Right cardiac atrium (tissue), 5 donors: ENCODE measurements at regions not wholly inside any gene's neighbourhood (a gene's known extent, or its start where the extent isn't known, plus 50 kb on each side); places are given as distances from the start of the nearest gene placed in this dataset.
"Not testable (repeated sequence)": the region's sequence is repeated elsewhere in the genome, so short reads cannot be mapped to it uniquely, and the experiment has no call there.

Source experiments
- ATAC-seq, 2 donors: fragments of 200-7000 bp; cut with Tn5 transposase; one replicate each; pipeline versions ENCODE4 v1.8.0 to v1.9.1; 2020; ENCODE audit warnings: moderate library complexity in 2 of 2, mild to moderate bottlenecking in 1 of 2
- DNase-seq, 3 donors: peaks; one replicate each; pipeline ENCODE4 v3.0.0-alpha.2; 2020
- H3K27ac ChIP-seq: one replicate; pipeline ENCODE4 v1.5.1; 2013; ENCODE audit warnings: mild to moderate bottlenecking, low read length, control low read depth, moderate library complexity
- H3K27me3 ChIP-seq: one replicate; pipeline ENCODE4 v1.6.1; 2013; ENCODE audit not compliant: control insufficient read depth, insufficient read depth
- H3K4me1 ChIP-seq: one replicate; pipeline ENCODE4 v1.6.1; 2013; ENCODE audit warnings: low read length; ENCODE audit not compliant: control insufficient read depth, insufficient read depth
- H3K4me3 ChIP-seq: one replicate; pipeline ENCODE4 v1.5.1; 2013; ENCODE audit warnings: low read length, control low read depth
- H3K9me3 ChIP-seq: one replicate; pipeline ENCODE4 v1.6.1; 2013; ENCODE audit warnings: low read length; ENCODE audit not compliant: control insufficient read depth
- WGBS: extraction: QIAGEN DNeasy Blood & Tissue Kit; methylation state at CpG from one replicate; pipeline ENCODE4 v1.1.7; 2013; 5-methylcytosine and 5-hydroxymethylcytosine counted together
- intact Hi-C, 4 donors: fragments of 100-400 bp; cut with DNase I; formaldehyde crosslinking; loops; one replicate each; pipeline versions ENCODE4 v1.11.0 to v1.14.0; 2022 to 2023
- donor health status: healthy with polysubstance abuse.
- donor health status: DM: no; HTN: yes; CAD: no.
- donor health status: DM: no; HTN: no; CAD: no.
- donor health status: DM: no; HTN: yes; CAD: no; lungs with severe emphysema.
- donor health status: DM: yes; HTN: yes; CAD: no.

GRCh38 chr12:114841557-114842251 is 157.7 kb upstream of the TBX3 start:
- intact Hi-C loops: no loop called here
- H3K4me1 ChIP-seq: no peaks in the 10 kb centered on the region
- H3K9me3 ChIP-seq: no peaks in the 10 kb centered on the region
- ATAC-seq (no peak), DNase-seq (no peak)
- no peaks in the 10 kb centered on the region for H3K27me3 ChIP-seq
- no peak overlapping the region for H3K4me3 ChIP-seq
- no peak overlapping the region for H3K27ac ChIP-seq
- WGBS: 70% methylated on average over 5 of the region's 5 CpGs

GRCh38 chr12:114838480-114838879 is 154.5 kb upstream of the TBX3 start:
- Histone ChIP-seq H3K4me3 (no peak overlapping the region), H3K27ac (no peak overlapping the region), H3K9me3 (no peaks in the 10 kb centered on the region), H3K4me1 (no peaks in the 10 kb centered on the region), H3K27me3 (no peaks in the 10 kb centered on the region)
- ATAC-seq (no peak), DNase-seq (no peak)
- intact Hi-C loops: no loop called here
- WGBS: 88% methylated on average over 9 of the region's 9 CpGs

- Histone ChIP-seq H3K4me3 (no peak overlapping the region), H3K27ac (no peak overlapping the region), H3K9me3 (no peaks in the 10 kb centered on the region), H3K4me1 (no peaks in the 10 kb centered on the region), H3K27me3 (no peaks in the 10 kb centered on the region)
- DNase-seq: no peak
- 97% methylated on average over 3 of the region's 3 CpGs for WGBS
- intact Hi-C loops: no loop called here
- no peak for ATAC-seq
These were observed 152.6 kb upstream of the TBX3 start for GRCh38 chr12:114836609-114837008.

- Histone ChIP-seq H3K27me3 (no peaks in the 10 kb centered on the region), H3K9me3 (no peaks in the 10 kb centered on the region), H3K27ac (no peak overlapping the region), H3K4me3 (no peak overlapping the region), H3K4me1 (no peaks in the 10 kb centered on the region)
- DNase-seq: no peak
- no peak for ATAC-seq
- intact Hi-C loops: no loop called here
- WGBS: 55% methylated on average over 2 of the region's 2 CpGs
These were observed 151.1 kb upstream of the TBX3 start for GRCh38 chr12:114835031-114835430.

- Histone ChIP-seq H3K4me3 (no peak overlapping the region), H3K4me1 (no peaks in the 10 kb centered on the region), H3K27me3 (no peaks in the 10 kb centered on the region), H3K9me3 (no peaks in the 10 kb centered on the region), H3K27ac (no peak overlapping the region)
- intact Hi-C loops: no loop called here
- DNase-seq (no peak), ATAC-seq (no peak)
- 42% methylated on average over 3 of the region's 3 CpGs for WGBS
These were observed 150.6 kb upstream of the TBX3 start for GRCh38 chr12:114834621-114835020.

DNA sequence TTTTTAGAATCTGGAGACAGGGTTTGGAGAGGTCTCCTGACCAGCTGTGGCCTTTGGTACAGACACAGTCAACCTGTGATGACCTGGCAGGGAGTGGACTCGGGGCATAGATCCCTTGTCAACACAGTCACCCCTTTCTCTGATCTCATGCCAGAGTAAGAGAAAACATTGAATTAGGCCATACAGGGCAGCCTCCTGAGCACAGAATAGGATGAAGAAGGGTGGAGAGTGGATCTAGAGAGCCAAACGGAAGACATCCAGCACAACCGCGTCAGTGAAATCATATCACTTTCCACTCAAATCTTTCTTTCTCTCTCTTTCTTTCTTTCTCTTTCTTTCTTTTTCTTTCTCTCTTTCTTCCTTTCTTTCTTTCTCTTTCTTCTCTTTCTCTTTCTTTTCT is 145.9 kb upstream of the TBX3 start:
- ATAC-seq (no peak), DNase-seq (no peak)
- Histone ChIP-seq H3K4me1 (no peaks in the 10 kb centered on the region), H3K4me3 (no peak overlapping the region), H3K27ac (no peak overlapping the region), H3K27me3 (no peaks in the 10 kb centered on the region), H3K9me3 (no peaks in the 10 kb centered on the region)
- intact Hi-C loops: no loop called here
- WGBS: 91% methylated on average over 4 of the region's 4 CpGs

DNA sequence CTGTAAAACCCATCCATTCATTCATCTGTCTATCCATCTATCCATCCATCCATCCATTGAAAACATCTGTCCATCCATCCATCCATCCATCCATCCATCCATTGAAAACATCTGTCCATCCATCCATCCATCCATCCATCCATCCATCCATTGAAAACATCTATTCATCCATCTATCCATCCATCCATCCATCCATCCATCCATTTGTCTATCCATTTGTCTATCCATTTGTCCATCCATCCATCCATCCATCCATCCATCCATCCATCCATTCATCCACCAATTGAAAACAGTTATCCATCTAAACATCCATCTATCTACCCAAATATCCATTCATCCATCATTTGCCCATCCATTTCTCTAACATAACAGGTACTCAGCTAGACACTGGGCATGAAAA is 145.3 kb upstream of the TBX3 start:
- intact Hi-C loops, H3K4me3 ChIP-seq, DNase-seq, H3K27ac ChIP-seq, H3K27me3 ChIP-seq, H3K9me3 ChIP-seq, H3K4me1 ChIP-seq, ATAC-seq: not testable (repeated sequence)

- intact Hi-C loops: no loop called here
- Histone ChIP-seq H3K27me3 (no peaks in the 10 kb centered on the region), H3K27ac (no peak overlapping the region), H3K9me3 (no peaks in the 10 kb centered on the region), H3K4me1 (no peaks in the 10 kb centered on the region), H3K4me3 (no peak overlapping the region)
- ATAC-seq (no peak), DNase-seq (no peak)
- WGBS: 92% methylated on average over 7 of the region's 7 CpGs
These were observed 143.5 kb upstream of the TBX3 start for GRCh38 chr12:114827461-114827860.

- H3K4me3 ChIP-seq: no peak overlapping the region
- intact Hi-C loops: no loop called here
- H3K9me3 ChIP-seq: no peaks in the 10 kb centered on the region
- no peak overlapping the region for H3K27ac ChIP-seq
- DNase-seq (no peak), ATAC-seq (no peak)
- no peaks in the 10 kb centered on the region for H3K4me1 ChIP-seq
- no peaks in the 10 kb centered on the region for H3K27me3 ChIP-seq
- 73% methylated on average over 5 of the region's 5 CpGs for WGBS
These were observed 142.3 kb upstream of the TBX3 start for GRCh38 chr12:114826244-114826643.

GRCh38 chr12:114823724-114824123 is 139.7 kb upstream of the TBX3 start:
- intact Hi-C loops: no loop called here
- DNase-seq (no peak), ATAC-seq (no peak)
- 86% methylated on average over 8 of the region's 8 CpGs for WGBS
- Histone ChIP-seq H3K27ac (no peak overlapping the region), H3K4me1 (no peaks in the 10 kb centered on the region), H3K27me3 (no peaks in the 10 kb centered on the region), H3K9me3 (no peaks in the 10 kb centered on the region), H3K4me3 (no peak overlapping the region)

DNA sequence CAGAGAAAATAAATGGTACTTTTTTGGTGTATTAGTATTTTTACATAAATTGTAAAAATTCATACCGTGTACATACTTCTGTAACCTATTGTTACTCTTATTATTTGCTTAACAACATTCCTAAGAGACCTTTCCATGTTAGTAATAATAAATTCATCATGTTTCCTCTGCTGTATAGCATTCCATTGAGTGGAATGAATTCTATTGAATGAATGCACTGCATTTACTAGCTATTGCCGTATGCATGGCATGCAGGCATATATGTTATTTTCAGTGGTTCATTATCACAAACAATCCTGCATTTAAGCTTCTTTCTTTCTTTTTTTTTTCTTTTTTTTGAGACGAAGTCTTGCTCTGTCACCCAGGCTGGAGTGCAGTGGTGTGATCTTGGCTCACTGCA is 137.6 kb upstream of the TBX3 start:
- ATAC-seq: no peak
- Histone ChIP-seq H3K27me3 (no peaks in the 10 kb centered on the region), H3K27ac (no peak overlapping the region), H3K9me3 (no peaks in the 10 kb centered on the region), H3K4me3 (no peak overlapping the region), H3K4me1 (no peaks in the 10 kb centered on the region)
- intact Hi-C loops: no loop called here
- DNase-seq: no peak
- 80% methylated on average over 3 of the region's 3 CpGs for WGBS

- ATAC-seq: no peak
- H3K27me3 ChIP-seq: no peaks in the 10 kb centered on the region
- no peaks in the 10 kb centered on the region for H3K4me1 ChIP-seq
- WGBS: 74% methylated on average over 5 of the region's 5 CpGs
- DNase-seq: no peak
- no peak overlapping the region for H3K4me3 ChIP-seq
- no peak overlapping the region for H3K27ac ChIP-seq
- intact Hi-C loops: no loop called here
- no peaks in the 10 kb centered on the region for H3K9me3 ChIP-seq
These were observed 136.8 kb upstream of the TBX3 start for GRCh38 chr12:114820796-114821195.
